GM21381 (cell line): ENCODE measurements at regions not wholly inside any gene's neighbourhood (a gene's known extent, or its start where the extent isn't known, plus 50 kb on each side); places are given as distances from the start of the nearest gene placed in this dataset.

Source experiments
- ATAC-seq: cut with Tn5 transposase; IDR thresholded peaks from one replicate; pipeline ENCODE4 v1.9.1; 2021; ENCODE audit warnings: mild to moderate bottlenecking, moderate library complexity; ENCODE audit not compliant: unreplicated experiment

GRCh38 chr3:151990696-151991376 lies 117.4 kb downstream of the SUCNR1 start:
- ATAC-seq: no peak

GRCh38 chr3:151992326-151993041 lies 119.0 kb downstream of the SUCNR1 start:
- ATAC-seq: no peak

- no peak for ATAC-seq
Observed at GRCh38 chr3:151995091-151995490, 121.6 kb downstream of the SUCNR1 start.

GRCh38 chr3:151998744-151999143 lies 125.3 kb downstream of the SUCNR1 start:
- ATAC-seq: no peak

- ATAC-seq: no peak
Observed at GRCh38 chr3:151999936-152000335, 126.5 kb downstream of the SUCNR1 start.

GRCh38 chr3:152011812-152012735 lies 138.6 kb downstream of the SUCNR1 start:
- no peak for ATAC-seq

GRCh38 chr3:152019508-152019907 lies 146.1 kb downstream of the SUCNR1 start:
- no peak for ATAC-seq

- no peak for ATAC-seq
Observed at GRCh38 chr3:152021951-152022461, 148.6 kb downstream of the SUCNR1 start.

GRCh38 chr3:152026033-152026556 lies 152.7 kb downstream of the SUCNR1 start:
- ATAC-seq: no peak

GRCh38 chr3:152030320-152030719 lies 156.9 kb downstream of the SUCNR1 start:
- ATAC-seq: no peak

GRCh38 chr3:152031321-152031720 lies 157.9 kb downstream of the SUCNR1 start:
- ATAC-seq: no peak

- ATAC-seq: no peak
Observed at GRCh38 chr3:152037297-152037696, 163.9 kb downstream of the SUCNR1 start.

- no peak for ATAC-seq
Observed at GRCh38 chr3:152037953-152038352, 164.5 kb downstream of the SUCNR1 start.

GRCh38 chr3:152038490-152038889 lies 165.0 kb downstream of the SUCNR1 start:
- no peak for ATAC-seq

- ATAC-seq: peak; percentile 92
Observed at GRCh38 chr3:152039887-152040286, 166.4 kb downstream of the SUCNR1 start.

- ATAC-seq: no peak
Observed at GRCh38 chr3:152040319-152040718, 166.9 kb downstream of the SUCNR1 start.

- ATAC-seq: no peak
Observed at GRCh38 chr3:152043620-152044019, 170.2 kb downstream of the SUCNR1 start.

GRCh38 chr3:152046280-152046679 lies 172.8 kb downstream of the SUCNR1 start:
- no peak for ATAC-seq

GRCh38 chr3:152047465-152047864 lies 174.0 kb downstream of the SUCNR1 start:
- no peak for ATAC-seq

GRCh38 chr3:152048831-152049230 lies 175.4 kb downstream of the SUCNR1 start:
- ATAC-seq: no peak

GRCh38 chr3:152050903-152051302 lies 177.5 kb downstream of the SUCNR1 start:
- ATAC-seq: no peak
